ENCODE measurements at regions not wholly inside any gene's neighbourhood (a gene's known extent, or its start where the extent isn't known, plus 50 kb on each side); places are given as distances from the start of the nearest gene placed in this dataset.
"Not testable (repeated sequence)": the region's sequence is repeated elsewhere in the genome, so short reads cannot be mapped to it uniquely, and the experiment has no call there.

GRCh38 chr15:30470601-30471365, 56.7 kb upstream of the GOLGA8R start:
- intact Hi-C loops (cut with micrococcal nuclease; ENCODE audit: unreplicated experiment); H3K4me1 ChIP-seq (replicated peaks; ENCODE audit: insufficient read depth); H3K36me3 ChIP-seq (ENCODE audit: low read depth); H3K9me2 ChIP-seq (ENCODE audit: insufficient read depth); BruUV-seq (replicated peaks); H3K79me2 ChIP-seq (ENCODE audit: low read depth); H2AFZ ChIP-seq; H3K27ac ChIP-seq; H3F3A ChIP-seq (ENCODE audit: insufficient read depth, low read depth); CTCF ChIA-PET; H4K20me1 ChIP-seq (ENCODE audit: insufficient read depth); H3K9me3 ChIP-seq (ENCODE audit: insufficient read depth, low read depth); H3K27me3 ChIP-seq (ENCODE audit: insufficient read depth, low read depth); H3K4me2 ChIP-seq; POLR2A ChIA-PET (ENCODE audit: unreplicated experiment): not testable (repeated sequence)
- DNase-seq = peak in 1 of 2 experiments; percentile 40
- peak overlapping the region; percentile 36; the same call in 1 of the 2 replicates for H3K4me3 ChIP-seq

DNA sequence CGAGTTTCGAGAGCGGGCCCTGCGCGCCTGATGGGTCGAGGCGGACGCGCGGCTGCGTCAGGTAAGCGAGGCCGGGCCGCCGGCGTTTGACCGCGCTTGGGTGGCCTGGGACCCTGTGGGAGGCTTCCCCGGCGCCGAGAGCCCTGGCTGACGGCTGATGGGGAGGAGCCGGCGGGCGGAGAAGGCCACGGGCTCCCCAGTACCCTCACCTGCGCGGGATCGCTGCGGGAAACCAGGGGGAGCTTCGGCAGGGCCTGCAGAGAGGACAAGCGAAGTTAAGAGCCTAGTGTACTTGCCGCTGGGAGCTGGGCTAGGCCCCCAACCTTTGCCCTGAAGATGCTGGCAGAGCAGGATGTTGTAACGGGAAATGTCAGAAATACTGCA, 57.3 kb upstream of the GOLGA8R start:
- H3K27ac ChIP-seq; H2AFZ ChIP-seq; H4K20me1 ChIP-seq (ENCODE audit: insufficient read depth); intact Hi-C loops (cut with micrococcal nuclease; ENCODE audit: unreplicated experiment); CTCF ChIA-PET; POLR2A ChIA-PET (ENCODE audit: unreplicated experiment); H3F3A ChIP-seq (ENCODE audit: insufficient read depth, low read depth); BruUV-seq (replicated peaks); H3K9me3 ChIP-seq (ENCODE audit: insufficient read depth, low read depth); H3K4me1 ChIP-seq (replicated peaks; ENCODE audit: insufficient read depth); H3K9me2 ChIP-seq (ENCODE audit: insufficient read depth); H3K27me3 ChIP-seq (ENCODE audit: insufficient read depth, low read depth); DNase-seq; H3K36me3 ChIP-seq (ENCODE audit: low read depth); H3K79me2 ChIP-seq (ENCODE audit: low read depth); H3K4me2 ChIP-seq: not testable (repeated sequence)
- peak overlapping the region; percentile 36; the same call in 1 of the 2 replicates for H3K4me3 ChIP-seq

DNA sequence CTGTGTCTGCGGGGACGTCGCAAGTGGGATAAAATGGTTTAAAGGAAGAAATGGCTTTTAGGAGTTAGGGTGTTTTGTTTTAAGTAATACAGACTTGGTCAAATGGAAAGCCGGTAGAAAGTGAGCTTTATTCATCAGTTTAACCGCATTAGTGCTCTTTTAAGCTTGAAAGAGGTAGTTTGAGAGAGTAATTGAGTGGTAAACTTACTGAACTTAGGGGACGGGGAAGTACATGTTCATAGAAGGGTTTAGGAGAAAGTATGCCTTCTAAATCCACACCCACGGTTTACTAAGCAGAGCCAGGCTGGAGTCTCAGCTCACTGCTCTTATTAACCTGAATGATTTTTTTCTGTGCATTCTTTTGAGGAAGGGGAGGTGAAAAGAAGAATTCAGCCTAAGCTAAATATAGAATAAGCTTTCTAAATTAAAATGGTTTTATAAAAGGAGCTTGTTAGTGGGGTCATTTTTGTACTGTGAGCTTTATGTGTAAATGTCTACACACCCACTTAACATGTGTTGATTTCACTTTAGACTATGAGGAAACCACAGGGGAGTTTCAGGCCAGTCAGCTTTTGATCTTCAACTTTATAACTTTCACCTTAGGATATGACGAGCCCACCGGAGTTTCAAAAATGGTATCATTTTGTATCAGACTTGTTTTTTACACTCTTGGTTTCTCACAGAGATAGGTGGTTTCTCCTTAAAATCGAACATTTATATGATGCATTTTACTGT, 57.9 kb upstream of the GOLGA8R start:
- intact Hi-C loops (cut with micrococcal nuclease; ENCODE audit: unreplicated experiment) = not testable (repeated sequence)

DNA sequence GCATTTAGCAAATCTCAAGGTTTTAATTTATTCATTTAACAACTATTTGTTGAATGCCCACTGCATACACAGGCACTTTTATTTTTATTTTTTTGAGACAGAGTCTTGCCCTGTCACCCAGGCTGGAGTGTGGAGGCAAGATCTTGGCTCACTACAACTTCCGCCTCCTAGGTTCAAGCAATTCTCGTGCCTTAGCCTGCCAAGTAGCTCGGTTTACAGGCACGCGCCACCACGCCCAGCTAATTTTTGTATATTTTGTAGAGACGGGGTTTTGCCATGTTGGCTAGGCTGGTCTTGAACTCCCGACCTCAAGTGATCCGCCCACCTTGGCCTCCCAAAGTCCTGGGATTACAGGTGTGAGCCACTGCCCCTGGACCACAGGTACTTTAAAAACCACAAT, 67.0 kb upstream of the GOLGA8Q start:
- H3K27ac ChIP-seq = not testable (repeated sequence)

More for the DNA sequence above, 57.9 kb upstream of the GOLGA8R start:
- TSS peak; percentile 83 for BruUV-seq (replicated peaks)
- H3F3A ChIP-seq (ENCODE audit: insufficient read depth, low read depth); H3K27me3 ChIP-seq (ENCODE audit: insufficient read depth, low read depth); H2AFZ ChIP-seq; H3K9me3 ChIP-seq (ENCODE audit: insufficient read depth, low read depth); H3K9me2 ChIP-seq (ENCODE audit: insufficient read depth); H3K27ac ChIP-seq; POLR2A ChIA-PET (ENCODE audit: unreplicated experiment); H3K79me2 ChIP-seq (ENCODE audit: low read depth); H3K4me2 ChIP-seq; DNase-seq; H3K4me3 ChIP-seq; H3K4me1 ChIP-seq (replicated peaks; ENCODE audit: insufficient read depth); H3K36me3 ChIP-seq (ENCODE audit: low read depth); CTCF ChIA-PET; H4K20me1 ChIP-seq (ENCODE audit: insufficient read depth): not testable (repeated sequence)

DNA sequence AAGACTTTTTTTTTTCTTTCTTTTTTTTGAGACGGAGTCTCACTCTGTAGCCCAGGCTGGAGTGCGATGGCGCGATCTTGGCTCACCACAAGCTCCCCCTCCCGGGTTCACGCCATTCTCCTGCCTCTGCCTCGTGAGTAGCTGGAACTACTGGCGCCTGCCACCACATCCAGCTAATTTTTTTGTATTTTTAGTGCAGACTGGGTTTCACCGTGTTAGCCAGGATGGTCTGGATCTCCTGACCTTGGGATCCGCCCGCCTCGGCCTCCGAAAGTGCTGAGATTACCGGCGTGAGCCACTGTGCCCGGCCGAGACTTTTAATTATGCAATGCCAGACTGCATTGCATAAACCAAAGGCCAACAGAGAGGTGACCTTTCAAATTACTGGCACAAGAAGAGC, 62.6 kb upstream of the GOLGA8Q start:
- H3F3A ChIP-seq (ENCODE audit: insufficient read depth, low read depth); DNase-seq; H3K4me3 ChIP-seq; intact Hi-C loops (cut with micrococcal nuclease; ENCODE audit: unreplicated experiment); H3K4me1 ChIP-seq (replicated peaks; ENCODE audit: insufficient read depth); BruUV-seq (replicated peaks); H3K27me3 ChIP-seq (ENCODE audit: insufficient read depth, low read depth); CTCF ChIA-PET; H3K9me3 ChIP-seq (ENCODE audit: insufficient read depth, low read depth); H2AFZ ChIP-seq; POLR2A ChIA-PET (ENCODE audit: unreplicated experiment); H3K4me2 ChIP-seq; H3K9me2 ChIP-seq (ENCODE audit: insufficient read depth); H3K27ac ChIP-seq; H3K79me2 ChIP-seq (ENCODE audit: low read depth); H4K20me1 ChIP-seq (ENCODE audit: insufficient read depth); H3K36me3 ChIP-seq (ENCODE audit: low read depth): not testable (repeated sequence)

More for the DNA sequence above, 67.0 kb upstream of the GOLGA8Q start:
- H4K20me1 ChIP-seq (ENCODE audit: insufficient read depth); H3K4me1 ChIP-seq (replicated peaks; ENCODE audit: insufficient read depth); CTCF ChIA-PET; DNase-seq; H3F3A ChIP-seq (ENCODE audit: insufficient read depth, low read depth); H2AFZ ChIP-seq; BruUV-seq (replicated peaks); H3K36me3 ChIP-seq (ENCODE audit: low read depth); H3K4me2 ChIP-seq; H3K4me3 ChIP-seq; intact Hi-C loops (cut with micrococcal nuclease; ENCODE audit: unreplicated experiment); H3K27me3 ChIP-seq (ENCODE audit: insufficient read depth, low read depth); H3K9me2 ChIP-seq (ENCODE audit: insufficient read depth); H3K9me3 ChIP-seq (ENCODE audit: insufficient read depth, low read depth); POLR2A ChIA-PET (ENCODE audit: unreplicated experiment); H3K79me2 ChIP-seq (ENCODE audit: low read depth): not testable (repeated sequence)

DNA sequence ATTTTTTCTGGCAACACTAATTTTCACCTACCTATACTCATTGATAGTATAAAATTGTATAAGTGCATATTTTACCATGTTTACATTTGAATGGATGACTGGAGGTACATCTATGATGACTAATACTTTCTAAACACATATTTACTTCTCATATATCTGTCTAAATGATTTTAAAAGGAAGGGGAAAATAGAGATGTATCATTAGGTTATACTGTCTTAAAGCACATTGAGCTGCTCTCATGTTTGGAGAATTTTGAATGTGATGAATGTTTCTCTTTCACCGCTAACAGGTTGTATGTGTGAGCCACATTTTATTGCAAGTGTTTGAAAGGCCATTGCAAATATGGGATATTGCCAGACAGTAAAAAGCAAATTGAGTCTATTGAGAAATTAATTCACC, 61.5 kb upstream of the GOLGA8Q start:
- H3K4me1 ChIP-seq (replicated peaks; ENCODE audit: insufficient read depth); intact Hi-C loops (cut with micrococcal nuclease; ENCODE audit: unreplicated experiment); H3K79me2 ChIP-seq (ENCODE audit: low read depth); CTCF ChIA-PET; H3K36me3 ChIP-seq (ENCODE audit: low read depth); H4K20me1 ChIP-seq (ENCODE audit: insufficient read depth); H2AFZ ChIP-seq; BruUV-seq (replicated peaks); H3K27ac ChIP-seq; H3F3A ChIP-seq (ENCODE audit: insufficient read depth, low read depth); H3K9me3 ChIP-seq (ENCODE audit: insufficient read depth, low read depth); POLR2A ChIA-PET (ENCODE audit: unreplicated experiment); H3K4me3 ChIP-seq; H3K4me2 ChIP-seq; H3K27me3 ChIP-seq (ENCODE audit: insufficient read depth, low read depth); DNase-seq; H3K9me2 ChIP-seq (ENCODE audit: insufficient read depth): not testable (repeated sequence)

GRCh38 chr15:30493947-30494346, 57.9 kb upstream of the GOLGA8Q start:
- H3K27ac ChIP-seq; intact Hi-C loops (cut with micrococcal nuclease; ENCODE audit: unreplicated experiment): not testable (repeated sequence)

More at GRCh38 chr15:30493947-30494346, 57.9 kb upstream of the GOLGA8Q start:
- BruUV-seq (replicated peaks); H3K79me2 ChIP-seq (ENCODE audit: low read depth); H3F3A ChIP-seq (ENCODE audit: insufficient read depth, low read depth); H2AFZ ChIP-seq; H4K20me1 ChIP-seq (ENCODE audit: insufficient read depth); H3K9me2 ChIP-seq (ENCODE audit: insufficient read depth); H3K4me1 ChIP-seq (replicated peaks; ENCODE audit: insufficient read depth); H3K9me3 ChIP-seq (ENCODE audit: insufficient read depth, low read depth); CTCF ChIA-PET; H3K4me3 ChIP-seq; H3K36me3 ChIP-seq (ENCODE audit: low read depth); H3K4me2 ChIP-seq; POLR2A ChIA-PET (ENCODE audit: unreplicated experiment); DNase-seq; H3K27me3 ChIP-seq (ENCODE audit: insufficient read depth, low read depth): not testable (repeated sequence)
